GM12892 (cell line): ENCODE measurements at regions not wholly inside any gene's neighbourhood (a gene's known extent, or its start where the extent isn't known, plus 50 kb on each side); places are given as distances from the start of the nearest gene placed in this dataset.

Experiments
- POLR2A ChIP-seq: IDR thresholded peaks from 2 replicates; pipeline ENCODE4 v1.6.1; 2011; ENCODE audit warnings: low read depth, low read length, control low read depth
- POLR2AphosphoS5 ChIP-seq: IDR thresholded peaks from 2 replicates; pipeline ENCODE4 v1.6.1; 2011; ENCODE audit warnings: low read depth, low read length, control low read depth
- TAF1 ChIP-seq: IDR thresholded peaks from 2 replicates; pipeline ENCODE4 v1.6.1; 2011; ENCODE audit warnings: low read depth, mild to moderate bottlenecking, control low read depth, low read length, borderline replicate concordance

DNA sequence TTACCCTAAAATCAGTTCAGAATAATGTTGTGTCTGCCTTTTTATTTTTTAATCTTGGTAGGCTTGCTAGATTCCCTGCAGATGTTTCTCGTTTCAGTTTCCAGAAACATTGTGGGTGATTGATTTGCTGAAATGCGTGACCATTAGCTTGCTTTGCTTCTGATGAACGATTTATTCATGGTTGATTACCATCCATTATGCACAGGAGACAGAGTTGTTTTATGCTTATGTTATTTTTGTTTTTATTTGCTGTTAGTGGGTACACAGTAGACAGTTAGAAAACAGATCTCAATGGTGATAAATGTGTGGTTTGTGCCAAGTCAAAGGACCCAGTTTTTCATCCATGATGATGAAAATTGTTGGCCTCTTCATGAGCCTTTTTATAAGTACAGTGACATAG is 455.6 kb upstream of the BOD1L1 start:
- TF ChIP-seq TAF1 = no peak
- TF ChIP-seq POLR2AphosphoS5 = no peak
- TF ChIP-seq POLR2A = no peak
